Activated naive CD8-positive, alpha-beta T cell treated with anti-CD3 and anti-CD28 coated beads for 36 hours (primary cell): ENCODE measurements at regions not wholly inside any gene's neighbourhood (a gene's known extent, or its start where the extent isn't known, plus 50 kb on each side); places are given as distances from the start of the nearest gene placed in this dataset.

Source experiments
- DNase-seq: peaks from one replicate; pipeline ENCODE4 v3.0.0; 2021
- H3K27ac Mint-ChIP-seq: one replicate; pipeline ENCODE4 v1.8.0; 2022; ENCODE audit warnings: mild to moderate bottlenecking, moderate library complexity, mixed read lengths
- H3K27me3 Mint-ChIP-seq: one replicate; pipeline ENCODE4 v1.8.0; 2022; ENCODE audit warnings: mild to moderate bottlenecking, mixed read lengths
- H3K36me3 Mint-ChIP-seq: one replicate; pipeline ENCODE4 v1.8.0; 2021; ENCODE audit warnings: mild to moderate bottlenecking, mixed read lengths
- H3K4me1 Mint-ChIP-seq: one replicate; pipeline ENCODE4 v1.8.0; 2021; ENCODE audit warnings: mixed read lengths
- H3K4me3 Mint-ChIP-seq: one replicate; pipeline ENCODE4 v1.8.0; 2022; ENCODE audit warnings: mild to moderate bottlenecking, moderate library complexity, mixed read lengths
- H3K9me3 Mint-ChIP-seq: one replicate; pipeline ENCODE4 v1.8.0; 2022; ENCODE audit warnings: mixed read lengths

- H3K36me3 Mint-ChIP-seq: no peaks in the 10 kb centered on the region
- H3K4me1 Mint-ChIP-seq: no peaks in the 10 kb centered on the region
- no peak overlapping the region for H3K27ac Mint-ChIP-seq
- no peaks in the 10 kb centered on the region for H3K9me3 Mint-ChIP-seq
- H3K27me3 Mint-ChIP-seq: no peaks in the 10 kb centered on the region
- DNase-seq: no peak
- H3K4me3 Mint-ChIP-seq: no peak overlapping the region
These were observed 361.5 kb upstream of the HTR2A start for GRCh38 chr13:47258384-47258783.

- no peak overlapping the region for H3K4me3 Mint-ChIP-seq
- no peaks in the 10 kb centered on the region for H3K36me3 Mint-ChIP-seq
- no peaks in the 10 kb centered on the region for H3K27me3 Mint-ChIP-seq
- no peaks in the 10 kb centered on the region for H3K4me1 Mint-ChIP-seq
- H3K27ac Mint-ChIP-seq: no peak overlapping the region
- H3K9me3 Mint-ChIP-seq: no peaks in the 10 kb centered on the region
- no peak for DNase-seq
These were observed 359.8 kb upstream of the HTR2A start for GRCh38 chr13:47256618-47257017.

- H3K9me3 Mint-ChIP-seq: no peaks in the 10 kb centered on the region
- no peak overlapping the region for H3K4me3 Mint-ChIP-seq
- no peaks in the 10 kb centered on the region for H3K27me3 Mint-ChIP-seq
- no peak overlapping the region for H3K27ac Mint-ChIP-seq
- no peaks in the 10 kb centered on the region for H3K4me1 Mint-ChIP-seq
- no peak for DNase-seq
- no peaks in the 10 kb centered on the region for H3K36me3 Mint-ChIP-seq
These were observed 355.8 kb upstream of the HTR2A start for GRCh38 chr13:47252627-47253026.

- Mint-ChIP-seq H3K27ac (no peak overlapping the region), H3K4me1 (no peaks in the 10 kb centered on the region), H3K27me3 (no peaks in the 10 kb centered on the region), H3K9me3 (no peaks in the 10 kb centered on the region), H3K4me3 (no peak overlapping the region), H3K36me3 (no peaks in the 10 kb centered on the region)
- DNase-seq: no peak
These were observed 354.9 kb upstream of the HTR2A start for GRCh38 chr13:47251771-47252170.

- Mint-ChIP-seq H3K27me3 (no peaks in the 10 kb centered on the region), H3K4me3 (no peak overlapping the region), H3K4me1 (no peaks in the 10 kb centered on the region), H3K27ac (no peak overlapping the region), H3K9me3 (no peaks in the 10 kb centered on the region), H3K36me3 (no peaks in the 10 kb centered on the region)
- no peak for DNase-seq
These were observed 353.3 kb upstream of the HTR2A start for GRCh38 chr13:47250146-47250545.

GRCh38 chr13:47249266-47249665 is 352.4 kb upstream of the HTR2A start:
- DNase-seq: no peak
- no peak overlapping the region for H3K27ac Mint-ChIP-seq
- no peaks in the 10 kb centered on the region for H3K27me3 Mint-ChIP-seq
- H3K4me3 Mint-ChIP-seq: no peak overlapping the region
- H3K36me3 Mint-ChIP-seq: no peaks in the 10 kb centered on the region
- no peaks in the 10 kb centered on the region for H3K9me3 Mint-ChIP-seq
- H3K4me1 Mint-ChIP-seq: no peaks in the 10 kb centered on the region

GRCh38 chr13:47241446-47241845 is 344.6 kb upstream of the HTR2A start:
- Mint-ChIP-seq H3K27me3 (peaks cover 4% of the 10 kb centered on the region), H3K27ac (no peak overlapping the region), H3K36me3 (no peaks in the 10 kb centered on the region), H3K9me3 (no peaks in the 10 kb centered on the region), H3K4me1 (no peaks in the 10 kb centered on the region), H3K4me3 (no peak overlapping the region)
- no peak for DNase-seq

GRCh38 chr13:47239025-47239424 is 342.2 kb upstream of the HTR2A start:
- no peak overlapping the region for H3K4me3 Mint-ChIP-seq
- peaks cover 4% of the 10 kb centered on the region for H3K27me3 Mint-ChIP-seq
- no peak overlapping the region for H3K27ac Mint-ChIP-seq
- no peak for DNase-seq
- no peaks in the 10 kb centered on the region for H3K4me1 Mint-ChIP-seq
- no peaks in the 10 kb centered on the region for H3K36me3 Mint-ChIP-seq
- no peaks in the 10 kb centered on the region for H3K9me3 Mint-ChIP-seq

GRCh38 chr13:47237571-47237970 is 340.7 kb upstream of the HTR2A start:
- DNase-seq: no peak
- Mint-ChIP-seq H3K4me3 (no peak overlapping the region), H3K36me3 (no peaks in the 10 kb centered on the region), H3K27me3 (peaks cover 4% of the 10 kb centered on the region), H3K9me3 (no peaks in the 10 kb centered on the region), H3K27ac (no peak overlapping the region), H3K4me1 (no peaks in the 10 kb centered on the region)

GRCh38 chr13:47233734-47234133 is 336.9 kb upstream of the HTR2A start:
- H3K36me3 Mint-ChIP-seq: no peaks in the 10 kb centered on the region

GRCh38 chr13:47232516-47232915 is 335.7 kb upstream of the HTR2A start:
- no peaks in the 10 kb centered on the region for H3K36me3 Mint-ChIP-seq
- peaks cover 9% of the 10 kb centered on the region for H3K9me3 Mint-ChIP-seq

More at GRCh38 chr13:47233734-47234133, 336.9 kb upstream of the HTR2A start:
- no peak for DNase-seq
- no peaks in the 10 kb centered on the region for H3K27me3 Mint-ChIP-seq
- H3K4me1 Mint-ChIP-seq: no peaks in the 10 kb centered on the region
- H3K9me3 Mint-ChIP-seq: peaks cover 9% of the 10 kb centered on the region
- H3K4me3 Mint-ChIP-seq: no peak overlapping the region
- H3K27ac Mint-ChIP-seq: no peak overlapping the region

GRCh38 chr13:47230155-47230554 is 333.3 kb upstream of the HTR2A start:
- Mint-ChIP-seq H3K27ac (no peak overlapping the region), H3K36me3 (no peaks in the 10 kb centered on the region), H3K27me3 (no peaks in the 10 kb centered on the region), H3K4me3 (no peak overlapping the region), H3K9me3 (peaks cover 9% of the 10 kb centered on the region), H3K4me1 (no peaks in the 10 kb centered on the region)
- no peak for DNase-seq

More at GRCh38 chr13:47232516-47232915, 335.7 kb upstream of the HTR2A start:
- H3K27ac Mint-ChIP-seq: no peak overlapping the region
- no peaks in the 10 kb centered on the region for H3K4me1 Mint-ChIP-seq
- no peak overlapping the region for H3K4me3 Mint-ChIP-seq
- no peaks in the 10 kb centered on the region for H3K27me3 Mint-ChIP-seq
- DNase-seq: no peak

GRCh38 chr13:47226516-47226915 is 329.7 kb upstream of the HTR2A start:
- Mint-ChIP-seq H3K9me3 (peaks cover 9% of the 10 kb centered on the region), H3K27me3 (no peaks in the 10 kb centered on the region), H3K4me1 (no peaks in the 10 kb centered on the region), H3K4me3 (no peak overlapping the region), H3K36me3 (no peaks in the 10 kb centered on the region), H3K27ac (no peak overlapping the region)
- DNase-seq: no peak

GRCh38 chr13:47220453-47221140 is 323.7 kb upstream of the HTR2A start:
- Mint-ChIP-seq H3K9me3 (no peaks in the 10 kb centered on the region), H3K4me1 (no peaks in the 10 kb centered on the region), H3K36me3 (no peaks in the 10 kb centered on the region), H3K4me3 (no peak overlapping the region), H3K27me3 (no peaks in the 10 kb centered on the region), H3K27ac (no peak overlapping the region)
- no peak for DNase-seq

GRCh38 chr13:47218611-47219010 is 321.8 kb upstream of the HTR2A start:
- H3K4me1 Mint-ChIP-seq: no peaks in the 10 kb centered on the region
- DNase-seq: no peak
- H3K36me3 Mint-ChIP-seq: no peaks in the 10 kb centered on the region
- no peak overlapping the region for H3K27ac Mint-ChIP-seq
- no peaks in the 10 kb centered on the region for H3K9me3 Mint-ChIP-seq
- no peak overlapping the region for H3K4me3 Mint-ChIP-seq
- no peaks in the 10 kb centered on the region for H3K27me3 Mint-ChIP-seq

- Mint-ChIP-seq H3K4me3 (no peak overlapping the region), H3K36me3 (no peaks in the 10 kb centered on the region), H3K27ac (no peak overlapping the region), H3K9me3 (no peaks in the 10 kb centered on the region), H3K27me3 (no peaks in the 10 kb centered on the region), H3K4me1 (no peaks in the 10 kb centered on the region)
- no peak for DNase-seq
These were observed 319.4 kb upstream of the HTR2A start for GRCh38 chr13:47216176-47216822.
